WTC11 (cell line): ENCODE measurements at regions not wholly inside any gene's neighbourhood (a gene's known extent, or its start where the extent isn't known, plus 50 kb on each side); places are given as distances from the start of the nearest gene placed in this dataset.

Source experiments
- ATAC-seq: fragments of 200-7000 bp; cut with Tn5 transposase; 2 replicates; pipeline ENCODE4 v1.10.0; 2021; ENCODE audit warnings: mild to moderate bottlenecking, moderate library complexity
- CTCF ChIA-PET: fragments of 300-600 bp; sonication (Branson Sonifier 250); formaldehyde crosslinking; loops from one replicate; lab custom pipeline; 2021; ENCODE audit warnings: antibody characterized with exemption; lab: Charles Lee
- POLR2A ChIA-PET: fragments of 350-600 bp; sonication (Branson Sonifier 250); formaldehyde crosslinking; loops from one replicate; lab custom pipeline; 2021; ENCODE audit warnings: antibody characterized with exemption; lab: Charles Lee
- DNase-seq: peaks from one replicate; pipeline ENCODE4 v3.0.0; 2021; ENCODE audit warnings: low spot score
- H3K27ac Mint-ChIP-seq: 2 replicates; pipeline ENCODE4 v1.8.0; 2021; ENCODE audit warnings: mixed read lengths
- H3K27me3 Mint-ChIP-seq: 2 replicates; pipeline ENCODE4 v1.8.0; 2021; ENCODE audit warnings: low read depth, mild to moderate bottlenecking, moderate library complexity, mixed read lengths
- H3K36me3 Mint-ChIP-seq: 2 replicates; pipeline ENCODE4 v1.8.0; 2021; ENCODE audit warnings: mixed read lengths
- H3K4me1 Mint-ChIP-seq: 2 replicates; pipeline ENCODE4 v1.8.0; 2022; ENCODE audit warnings: mixed read lengths
- H3K4me3 Mint-ChIP-seq: 2 replicates; pipeline ENCODE4 v1.8.0; 2021; ENCODE audit warnings: mild to moderate bottlenecking, moderate library complexity, mixed read lengths
- H3K9me3 Mint-ChIP-seq: 2 replicates; pipeline ENCODE4 v1.8.0; 2021; ENCODE audit warnings: mixed read lengths
- AR ChIP-seq: fragments of 250-450 bp; sonication (Bioruptor Pico); IDR thresholded peaks from 2 replicates; pipeline ENCODE4 v1.9.0; 2021; ENCODE audit warnings: mild to moderate bottlenecking
- ATF3 ChIP-seq: sonication (generic); formaldehyde crosslinking; conservative IDR thresholded peaks from 2 replicates; pipeline ENCODE4 v1.8.1; 2022; ENCODE audit warnings: mild to moderate bottlenecking, missing genetic modification reagents
- FOXK1 ChIP-seq: sonication (generic); formaldehyde crosslinking; IDR thresholded peaks from 2 replicates; pipeline ENCODE4 v1.8.0; 2022; ENCODE audit warnings: mild to moderate bottlenecking, moderate library complexity, missing genetic modification reagents
- MAX ChIP-seq: sonication (generic); formaldehyde crosslinking; IDR thresholded peaks from 2 replicates; pipeline ENCODE4 v1.8.0; 2022; ENCODE audit warnings: mild to moderate bottlenecking, missing genetic modification reagents
- NFATC4 ChIP-seq: fragments of 250-450 bp; sonication (Bioruptor Pico); IDR thresholded peaks from 2 replicates; pipeline ENCODE4 v1.9.0; 2021; ENCODE audit warnings: mild to moderate bottlenecking
- NR1H2 ChIP-seq: sonication (generic); formaldehyde crosslinking; IDR thresholded peaks from 2 replicates; pipeline ENCODE4 v1.9.0; 2021; ENCODE audit warnings: mild to moderate bottlenecking, moderate library complexity, missing genetic modification reagents
- SMAD3 ChIP-seq: sonication (generic); formaldehyde crosslinking; IDR thresholded peaks from 2 replicates; pipeline ENCODE4 v1.8.0; 2022; ENCODE audit warnings: missing genetic modification reagents, mild to moderate bottlenecking, borderline replicate concordance
- SMAD4 ChIP-seq: sonication (generic); formaldehyde crosslinking; IDR thresholded peaks from 2 replicates; pipeline ENCODE4 v1.8.0; 2022; ENCODE audit warnings: mild to moderate bottlenecking, missing genetic modification reagents
- STAT6 ChIP-seq: sonication (generic); formaldehyde crosslinking; conservative IDR thresholded peaks from 2 replicates; pipeline ENCODE4 v1.8.1; 2023; ENCODE audit warnings: mild to moderate bottlenecking, low read depth, missing genetic modification reagents, moderate library complexity
- TCF7 ChIP-seq: sonication (generic); formaldehyde crosslinking; IDR thresholded peaks from 2 replicates; pipeline ENCODE4 v1.8.0; 2022; ENCODE audit warnings: mild to moderate bottlenecking, low read depth, missing genetic modification reagents, moderate library complexity
- TEAD1 ChIP-seq: sonication (generic); formaldehyde crosslinking; IDR thresholded peaks from 2 replicates; pipeline ENCODE4 v1.8.0; 2022; ENCODE audit warnings: mild to moderate bottlenecking, missing genetic modification reagents
- TEAD4 ChIP-seq: sonication (generic); formaldehyde crosslinking; IDR thresholded peaks from 2 replicates; pipeline ENCODE4 v1.8.0; 2022; ENCODE audit warnings: mild to moderate bottlenecking, missing genetic modification reagents
- TP53 ChIP-seq: sonication (generic); formaldehyde crosslinking; IDR thresholded peaks from 2 replicates; pipeline ENCODE4 v1.8.1; 2023; ENCODE audit warnings: mild to moderate bottlenecking, missing genetic modification reagents
- ZNF512 ChIP-seq: sonication (generic); formaldehyde crosslinking; IDR thresholded peaks from 2 replicates; pipeline ENCODE4 v1.8.1; 2022; ENCODE audit warnings: missing genetic modification reagents, borderline replicate concordance
- ZSCAN18 ChIP-seq: fragments of 250-450 bp; sonication (Bioruptor Pico); IDR thresholded peaks from 2 replicates; pipeline ENCODE4 v2.1.2; 2022; ENCODE audit warnings: mild to moderate bottlenecking, moderate library complexity

GRCh38 chr7:114755856-114756255 is 166.0 kb upstream of the MDFIC start:
- H3K4me3 Mint-ChIP-seq = no peak overlapping the region
- H3K36me3 Mint-ChIP-seq = no peaks in the 10 kb centered on the region
- no peaks in the 10 kb centered on the region for H3K9me3 Mint-ChIP-seq
- TF ChIP-seq TEAD1 = no peak
- TF ChIP-seq STAT6 = no peak
- TF ChIP-seq NR1H2 (CRISPR knock-in tag) = no peak
- TF ChIP-seq ATF3 (CRISPR knock-in tag) = no peak
- no peak for TF ChIP-seq TCF7 (CRISPR knock-in tag)
- no peak for TF ChIP-seq NFATC4 (CRISPR knock-in tag)
- TF ChIP-seq TP53 = no peak
- no peak for TF ChIP-seq FOXK1 (CRISPR knock-in tag)
- TF ChIP-seq ZSCAN18 (CRISPR knock-in tag) = no peak
- no peak for TF ChIP-seq SMAD3
- TF ChIP-seq, all 79 proteins: peak for 0
- Mint-ChIP-seq H3K27ac (no peak overlapping the region), H3K4me1 (no peaks in the 10 kb centered on the region), H3K27me3 (no peaks in the 10 kb centered on the region)
- DNase-seq = no peak
- ChIA-PET CTCF (no interaction called here), POLR2A (no interaction called here)
- no peak for ATAC-seq

- no peak overlapping the region for H3K4me3 Mint-ChIP-seq
- POLR2A ChIA-PET = no interaction called here
- CTCF ChIA-PET = no interaction called here
- H3K27ac Mint-ChIP-seq = no peak overlapping the region
- no peaks in the 10 kb centered on the region for H3K4me1 Mint-ChIP-seq
- ATAC-seq = no peak
- TF ChIP-seq MAX (CRISPR knock-in tag) (no peak), ZNF512 (CRISPR knock-in tag) (no peak), AR (no peak), TEAD4 (CRISPR knock-in tag) (no peak), SMAD4 (CRISPR knock-in tag) (no peak)
- H3K36me3 Mint-ChIP-seq = no peaks in the 10 kb centered on the region
- H3K9me3 Mint-ChIP-seq = no peaks in the 10 kb centered on the region
- DNase-seq = no peak
- no peaks in the 10 kb centered on the region for H3K27me3 Mint-ChIP-seq
These were observed 163.2 kb upstream of the MDFIC start for GRCh38 chr7:114758661-114759227.
